Superior temporal gyrus (tissue), 1 donor: ENCODE measurements at regions not wholly inside any gene's neighbourhood (a gene's known extent, or its start where the extent isn't known, plus 50 kb on each side); places are given as distances from the start of the nearest gene placed in this dataset.

Experiments
- DNase-seq: peaks from one replicate; pipeline ENCODE4 v3.0.0-alpha.2; 2016; ENCODE audit errors: extremely low spot score

DNA sequence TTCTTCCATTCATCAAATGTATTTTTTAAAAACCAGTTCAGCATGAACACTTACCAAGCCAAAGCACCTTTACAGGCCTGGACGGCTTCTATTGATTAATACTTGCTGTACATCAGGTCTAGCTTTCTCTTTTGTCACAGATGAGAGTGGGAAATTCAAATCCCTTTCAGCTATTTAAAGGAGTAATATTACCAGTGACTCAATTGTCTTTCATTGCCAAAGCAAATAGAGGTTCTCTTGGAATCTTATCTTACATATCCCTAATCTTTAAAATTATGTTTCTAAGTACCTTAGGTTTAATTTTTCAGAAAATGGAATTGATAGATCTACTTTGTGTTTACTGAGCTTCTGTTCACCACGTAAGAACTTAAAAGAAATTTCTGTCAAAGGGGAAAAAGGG, 922.9 kb downstream of the NSUN3 start:
- no peak for DNase-seq

- no peak for DNase-seq
These were observed 928.3 kb downstream of the NSUN3 start for GRCh38 chr3:94990952-94991705.

- DNase-seq: no peak
These were observed 933.9 kb downstream of the NSUN3 start for GRCh38 chr3:94996743-94997142.

GRCh38 chr3:95002438-95003046, 939.7 kb downstream of the NSUN3 start:
- DNase-seq: no peak

DNA sequence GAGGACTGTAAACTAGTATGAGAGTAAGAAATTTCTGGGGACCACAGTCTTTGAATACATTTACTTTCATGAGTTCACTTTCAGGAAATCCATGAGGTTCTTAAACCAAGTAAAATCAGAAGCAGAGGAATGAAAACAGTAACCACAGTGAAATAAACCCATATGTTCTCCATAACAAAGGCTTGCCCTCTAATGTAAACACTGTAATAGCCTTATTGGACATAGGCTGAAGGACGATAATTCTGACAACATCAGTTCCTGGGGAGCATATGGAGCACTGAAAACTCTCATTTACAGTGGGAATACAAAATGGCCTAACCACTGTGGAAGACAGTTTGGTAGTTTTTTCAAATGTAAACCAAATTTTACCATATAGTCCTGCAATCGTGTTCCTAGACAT, 965.8 kb downstream of the NSUN3 start:
- DNase-seq: no peak

- no peak for DNase-seq
These were observed 966.8 kb downstream of the NSUN3 start for GRCh38 chr3:95029644-95030043.

GRCh38 chr3:95036526-95037021, 973.7 kb downstream of the NSUN3 start:
- no peak for DNase-seq

- no peak for DNase-seq
These were observed 974.2 kb downstream of the NSUN3 start for GRCh38 chr3:95037097-95037496.

DNA sequence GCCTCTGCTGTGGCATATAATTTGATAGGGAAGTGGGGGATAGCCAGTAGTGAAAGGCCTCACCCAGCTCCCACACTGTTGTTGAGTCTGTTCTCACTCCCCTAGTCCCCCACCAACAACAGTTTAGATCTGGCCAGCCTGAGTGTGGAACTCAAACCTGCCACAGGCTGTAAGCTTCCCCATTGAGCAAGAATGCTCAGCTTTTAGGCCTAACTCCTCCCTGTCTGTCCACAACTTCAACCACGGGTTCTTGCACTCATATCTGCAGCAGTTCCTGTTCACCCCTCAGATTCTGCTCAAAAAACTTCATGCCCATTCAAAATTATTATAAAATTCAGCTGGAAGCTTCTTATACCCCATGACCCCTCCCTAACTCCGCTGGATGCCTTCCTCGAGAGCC, 975.1 kb downstream of the NSUN3 start:
- DNase-seq: no peak

DNA sequence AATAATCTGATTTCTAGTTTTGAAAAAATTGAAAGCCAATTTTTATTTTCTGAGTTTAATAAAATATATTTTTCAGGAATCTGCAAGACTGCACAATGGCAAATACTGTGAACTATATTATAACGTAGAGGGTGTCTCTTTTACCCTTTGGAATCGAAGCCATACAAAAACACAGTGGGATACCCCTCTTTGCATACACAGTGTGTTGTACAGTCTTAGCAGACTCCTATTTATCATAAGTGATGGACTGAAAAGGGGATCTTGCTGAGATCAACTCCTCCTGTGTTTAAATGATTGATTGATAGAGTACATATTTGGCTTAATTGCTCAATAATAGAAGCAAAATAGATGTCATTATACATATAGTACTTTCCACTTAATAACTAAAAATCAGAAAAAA, 981.2 kb downstream of the NSUN3 start:
- no peak for DNase-seq

GRCh38 chr3:95048564-95048963, 985.7 kb downstream of the NSUN3 start:
- DNase-seq: no peak

DNA sequence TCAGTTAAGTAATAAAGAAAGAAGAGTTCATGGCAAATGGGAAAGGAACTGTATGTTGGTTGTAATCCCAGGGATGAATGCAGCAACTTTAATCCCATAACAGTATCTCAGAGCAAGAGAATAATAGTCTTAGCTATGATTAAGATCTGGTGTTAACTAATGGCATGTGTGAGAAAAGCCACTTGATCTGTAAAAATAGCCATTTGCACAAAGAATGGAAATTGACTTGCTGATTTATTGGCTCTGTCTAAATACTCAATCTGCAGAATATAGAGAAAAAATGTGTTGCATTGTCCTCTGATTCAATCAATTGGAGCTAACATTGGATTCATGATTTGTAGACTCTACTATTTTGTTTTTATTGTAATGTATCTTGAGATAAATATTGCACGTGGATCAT, 987.0 kb downstream of the NSUN3 start:
- no peak for DNase-seq

DNA sequence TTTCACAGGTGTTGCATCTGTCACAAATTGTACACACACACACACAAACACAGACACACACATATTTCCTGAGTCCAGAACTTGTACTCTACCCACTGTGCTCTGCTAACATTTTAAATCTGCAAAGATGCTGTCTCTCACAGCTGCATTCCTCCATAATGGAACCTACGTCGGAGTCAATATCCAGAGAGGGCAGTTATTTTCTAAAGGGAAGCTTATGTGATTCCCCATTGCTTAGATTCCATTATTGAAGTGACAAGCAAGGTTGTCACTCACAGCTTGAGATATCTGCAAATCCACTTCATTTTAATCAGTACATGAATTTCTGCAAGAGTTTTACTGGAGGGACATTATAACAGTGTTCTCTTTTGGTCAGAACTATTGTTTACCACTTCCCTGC, 992.4 kb downstream of the NSUN3 start:
- no peak for DNase-seq

DNA sequence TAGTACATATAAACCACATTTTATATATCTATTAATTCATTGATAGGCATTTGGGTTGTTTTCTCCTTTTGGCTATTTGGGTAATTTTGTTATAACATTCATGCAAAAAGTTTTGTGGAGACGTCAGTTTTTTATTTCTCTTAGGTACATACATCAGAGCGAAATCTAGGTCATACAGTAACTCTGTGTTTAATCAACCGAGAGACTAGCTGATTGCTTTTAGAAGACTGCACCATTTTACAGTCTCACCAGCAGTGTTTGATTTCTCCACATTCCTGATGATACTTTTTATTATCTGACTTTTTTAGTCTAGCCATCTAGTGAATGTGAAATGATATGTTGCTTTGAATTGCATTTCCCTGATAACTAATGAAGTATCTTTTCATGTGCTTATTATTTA, 1019.3 kb downstream of the NSUN3 start:
- no peak for DNase-seq

DNA sequence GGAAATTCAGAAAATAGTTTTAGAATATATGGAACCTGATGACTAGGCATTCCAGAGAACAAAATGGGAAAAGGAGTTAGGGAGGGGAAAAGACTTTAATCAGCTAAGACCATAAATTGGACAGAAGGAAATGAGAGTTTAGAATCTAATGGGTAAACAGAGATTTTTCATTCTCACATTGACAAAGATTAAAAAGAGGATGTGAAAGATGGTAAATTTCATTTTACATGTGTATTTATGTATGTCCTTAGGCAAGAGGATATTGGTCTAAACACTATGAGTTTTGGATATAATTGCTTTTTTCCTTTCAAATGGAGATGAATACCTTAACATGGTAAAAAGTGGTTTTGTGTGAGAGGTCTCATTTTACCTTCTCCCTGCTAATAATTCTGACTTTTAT, 1021.9 kb downstream of the NSUN3 start:
- no peak for DNase-seq

- no peak for DNase-seq
These were observed 1025.6 kb downstream of the NSUN3 start for GRCh38 chr3:95088464-95088863.

DNA sequence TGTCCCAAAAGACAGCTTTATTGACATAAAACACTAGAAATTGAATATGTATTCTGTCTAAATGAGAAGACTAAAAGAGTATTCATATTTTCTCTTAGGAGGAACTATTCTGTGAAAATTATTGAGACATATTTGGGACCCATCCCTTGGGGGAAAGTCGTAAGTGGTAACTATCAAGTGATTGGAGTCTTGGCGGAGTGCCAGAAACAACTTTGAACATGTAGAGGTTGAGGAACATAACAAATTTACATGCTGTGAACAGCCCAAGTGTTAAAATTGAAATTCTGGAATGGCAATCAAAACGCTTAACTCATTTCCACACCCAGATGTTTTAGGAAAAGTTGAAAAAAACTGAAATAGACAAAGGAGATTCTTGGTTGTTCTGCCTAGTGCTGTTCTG, 1034.6 kb downstream of the NSUN3 start:
- DNase-seq: no peak

DNA sequence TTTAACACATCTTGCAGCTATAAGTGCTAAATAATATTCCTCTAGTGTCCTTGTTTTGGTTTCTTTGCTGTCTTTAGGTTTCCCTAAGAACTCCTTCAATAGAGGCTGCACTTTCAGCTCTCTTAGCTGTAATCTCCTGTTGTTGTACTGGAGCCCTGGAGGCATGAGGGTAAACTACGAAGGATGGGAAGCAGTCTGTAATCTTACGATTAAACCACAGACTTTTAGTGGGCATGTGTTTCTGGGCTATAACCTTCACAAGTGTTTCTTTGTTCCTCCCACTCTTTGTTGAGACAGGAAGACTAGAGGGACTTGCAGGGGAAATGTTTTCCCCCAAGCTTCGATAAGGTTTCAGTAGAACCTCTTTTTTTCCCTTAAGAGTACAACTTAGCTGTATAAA, 1058.1 kb downstream of the NSUN3 start:
- DNase-seq: no peak

DNA sequence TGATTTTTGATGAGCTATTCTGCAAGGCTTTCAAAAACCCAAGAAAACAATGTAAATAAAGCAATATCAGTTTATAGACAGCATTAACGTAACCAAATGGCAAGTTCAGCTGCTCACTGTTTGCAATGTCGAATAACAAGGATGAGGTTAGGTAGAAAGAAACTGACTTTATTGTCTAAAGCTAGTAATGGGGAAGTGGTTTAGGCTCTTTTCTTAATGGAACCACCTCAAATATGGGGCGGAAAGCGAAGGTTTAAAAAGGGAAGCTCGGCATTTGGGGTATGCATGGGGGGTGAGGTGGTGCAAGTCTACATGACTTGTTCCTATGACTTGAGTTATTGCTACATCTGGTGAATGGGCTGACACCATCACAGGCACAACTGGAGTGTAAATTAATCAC, 1060.2 kb downstream of the NSUN3 start:
- no peak for DNase-seq

GRCh38 chr3:95134693-95135413, 1072.0 kb downstream of the NSUN3 start:
- DNase-seq: no peak

- DNase-seq: no peak
These were observed 1085.2 kb downstream of the NSUN3 start for GRCh38 chr3:95148107-95148506.

DNA sequence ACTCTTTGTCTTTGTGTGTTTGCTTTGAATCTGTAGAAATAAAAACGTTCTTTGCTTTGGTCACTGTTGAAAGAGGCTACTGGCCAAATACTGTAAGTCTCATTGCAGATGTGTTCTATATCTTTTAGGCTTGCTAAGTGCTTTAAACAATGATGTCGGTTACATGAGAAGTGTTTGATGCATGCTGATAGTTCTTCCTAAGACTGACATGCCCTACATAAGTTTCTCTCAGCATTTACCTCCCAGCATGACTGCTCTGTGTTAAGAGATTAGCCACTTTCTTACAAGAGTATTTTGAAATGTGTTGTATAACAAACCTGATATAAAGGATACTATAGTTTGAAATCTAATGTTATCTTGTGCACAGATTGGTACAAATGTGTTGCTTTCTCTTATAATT, 1088.7 kb downstream of the NSUN3 start:
- no peak for DNase-seq

GRCh38 chr3:95154766-95155165, 1091.9 kb downstream of the NSUN3 start:
- DNase-seq: no peak
